Hepatocyte (in vitro differentiated cells): ENCODE measurements at regions not wholly inside any gene's neighbourhood (a gene's known extent, or its start where the extent isn't known, plus 50 kb on each side); places are given as distances from the start of the nearest gene placed in this dataset.
A peak's percentile ranks its signal among the peaks of the same experiment; 100 is the strongest.
"Not testable (repeated sequence)": the region's sequence is repeated elsewhere in the genome, so short reads cannot be mapped to it uniquely, and the experiment has no call there.

Source experiments
- DNase-seq: peaks from one replicate; pipeline ENCODE4 v3.0.0-alpha.2; 2016; ENCODE audit warnings: low spot score
- H2AFZ ChIP-seq: fragments of 200-600 bp; sonication (generic); 2 replicates; pipeline ENCODE4 v1.6.0; 2016; ENCODE audit warnings: antibody characterized with exemption, mild to moderate bottlenecking
- H3K27ac ChIP-seq: fragments of 200-600 bp; sonication (generic); 2 replicates; pipeline ENCODE4 v1.5.1; 2016; ENCODE audit warnings: mild to moderate bottlenecking
- H3K27me3 ChIP-seq: fragments of 200-600 bp; sonication (generic); 2 replicates; pipeline ENCODE4 v1.6.1; 2016
- H3K36me3 ChIP-seq: fragments of 200-600 bp; sonication (generic); replicated peaks from 2 replicates; pipeline ENCODE4 v1.5.1; 2016; ENCODE audit warnings: low read depth; ENCODE audit not compliant: insufficient read depth
- H3K4me1 ChIP-seq: fragments of 200-600 bp; sonication (generic); 2 replicates; pipeline ENCODE4 v1.5.1; 2016; ENCODE audit warnings: mild to moderate bottlenecking, moderate library complexity; ENCODE audit not compliant: insufficient read depth
- H3K4me2 ChIP-seq: fragments of 200-600 bp; sonication (generic); 2 replicates; pipeline ENCODE4 v1.6.0; 2016
- H3K4me3 ChIP-seq: fragments of 200-600 bp; sonication (generic); 2 replicates; pipeline ENCODE4 v1.5.1; 2016; ENCODE audit warnings: mild to moderate bottlenecking
- H3K79me2 ChIP-seq: fragments of 200-600 bp; sonication (generic); 2 replicates; pipeline ENCODE4 v1.6.0; 2017; ENCODE audit warnings: mild to moderate bottlenecking
- H3K9me2 ChIP-seq: fragments of 200-600 bp; sonication (generic); replicated peaks from 2 replicates; pipeline ENCODE4 v1.6.0; 2017; ENCODE audit warnings: mild to moderate bottlenecking; ENCODE audit not compliant: insufficient read depth
- H3K9me3 ChIP-seq: fragments of 200-600 bp; sonication (generic); 2 replicates; pipeline ENCODE4 v1.5.1; 2016; ENCODE audit warnings: low read depth, mild to moderate bottlenecking
- H4K20me1 ChIP-seq: fragments of 200-600 bp; sonication (generic); 2 replicates; pipeline ENCODE4 v1.6.0; 2016; ENCODE audit warnings: mild to moderate bottlenecking; ENCODE audit not compliant: insufficient read depth, poor library complexity, severe bottlenecking
- CTCF ChIP-seq: fragments of 200-600 bp; sonication (generic); IDR thresholded peaks from 2 replicates; pipeline ENCODE4 v1.5.1; 2016; ENCODE audit warnings: antibody characterized with exemption, mild to moderate bottlenecking; ENCODE audit not compliant: poor library complexity
- EZH2 ChIP-seq: fragments of 200-600 bp; sonication (generic); IDR thresholded peaks from 2 replicates; pipeline ENCODE4 v1.6.1; 2016; ENCODE audit warnings: antibody characterized with exemption, mild to moderate bottlenecking, borderline replicate concordance
- EZH2phosphoT487 ChIP-seq: fragments of 200-600 bp; sonication (generic); IDR thresholded peaks from one replicate; pipeline ENCODE4 v1.6.1; 2018; ENCODE audit warnings: antibody characterized with exemption, mild to moderate bottlenecking, low read depth, moderate library complexity; ENCODE audit not compliant: unreplicated experiment, severe bottlenecking
- WGBS: methylation state at CpG from one replicate; pipeline ENCODE4 v1.1.6; 2016; ENCODE audit warnings: low lambda C conversion rate; ENCODE audit errors: missing lambda C conversion rate; 5-methylcytosine and 5-hydroxymethylcytosine counted together

GRCh38 chr3:27046351-27046750, 322.8 kb downstream of the NEK10 start:
- Histone ChIP-seq H2AFZ (no peak overlapping the region), H3K4me1 (peaks cover 17% of the 10 kb centered on the region), H3K4me2 (peak overlapping the region; percentile 14), H3K79me2 (no peaks in the 10 kb centered on the region), H3K9me2 (no peaks in the 10 kb centered on the region), H3K9me3 (no peaks in the 10 kb centered on the region), H4K20me1 (no peaks in the 10 kb centered on the region), H3K27ac (no peak overlapping the region), H3K4me3 (no peak overlapping the region), H3K27me3 (no peaks in the 10 kb centered on the region), H3K36me3 (no peaks in the 10 kb centered on the region)
- TF ChIP-seq CTCF (no peak), EZH2 (no peak), EZH2phosphoT487 (no peak)
- peak; percentile 6 for DNase-seq

DNA sequence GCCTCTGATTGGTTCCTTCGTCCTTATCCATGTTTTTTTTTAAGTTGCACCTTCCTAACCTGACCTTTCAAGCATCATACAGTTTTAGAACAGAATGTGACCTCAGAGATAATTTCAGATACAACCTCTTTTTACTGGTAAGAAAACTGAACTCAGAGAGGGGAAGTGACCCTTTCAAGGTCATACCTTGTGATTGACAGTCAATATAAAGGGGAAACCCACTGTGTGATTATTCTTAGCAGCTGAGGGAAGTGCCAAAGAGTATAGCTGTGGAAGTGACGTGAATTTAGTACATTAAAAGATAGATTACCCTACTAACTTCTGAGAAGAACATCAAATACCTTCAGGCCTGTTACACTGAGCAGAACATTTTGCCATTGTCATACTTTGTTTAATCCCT, 319.4 kb downstream of the NEK10 start:
- Histone ChIP-seq H3K79me2 (no peaks in the 10 kb centered on the region), H3K36me3 (no peaks in the 10 kb centered on the region), H3K4me3 (no peak overlapping the region), H3K27me3 (no peaks in the 10 kb centered on the region), H4K20me1 (no peaks in the 10 kb centered on the region), H3K9me3 (no peaks in the 10 kb centered on the region), H3K4me1 (peaks cover 16% of the 10 kb centered on the region), H3K27ac (no peak overlapping the region), H2AFZ (no peak overlapping the region), H3K4me2 (no peak overlapping the region), H3K9me2 (no peaks in the 10 kb centered on the region)
- 65% methylated on average over 2 of the region's 2 CpGs for WGBS
- no peak for DNase-seq
- TF ChIP-seq EZH2 (no peak), EZH2phosphoT487 (no peak), CTCF (no peak)

DNA sequence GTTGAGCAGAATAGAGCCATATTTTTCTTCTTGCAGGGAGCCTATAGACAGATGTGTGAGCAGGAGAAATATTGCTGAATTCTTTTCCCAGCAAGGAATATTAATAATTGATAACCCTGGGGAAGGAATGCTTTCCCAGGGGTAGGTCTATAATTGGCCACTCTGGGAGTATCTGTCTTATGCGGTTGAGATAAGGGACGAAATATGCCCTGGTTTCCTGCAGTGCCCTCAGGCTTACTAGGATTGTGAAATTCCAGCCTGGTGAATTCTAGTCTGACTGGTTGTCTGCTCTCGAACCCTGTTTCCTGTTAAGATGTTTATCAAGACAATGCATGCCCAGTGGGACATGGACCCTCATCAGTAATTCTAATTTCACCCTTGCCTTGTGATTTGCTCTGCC, 317.7 kb downstream of the NEK10 start:
- H3K36me3 ChIP-seq, H3K4me3 ChIP-seq, H2AFZ ChIP-seq, H3K9me2 ChIP-seq, H3K4me1 ChIP-seq, H3K4me2 ChIP-seq, H3K79me2 ChIP-seq, DNase-seq, H3K27ac ChIP-seq, H3K9me3 ChIP-seq, H3K27me3 ChIP-seq, H4K20me1 ChIP-seq: not testable (repeated sequence)
- 88% methylated on average over 3 of the region's 3 CpGs for WGBS

- TF ChIP-seq CTCF (no peak), EZH2 (no peak), EZH2phosphoT487 (no peak)
- H3K4me1 ChIP-seq, result no peaks in the 10 kb centered on the region
- no peaks in the 10 kb centered on the region for H3K79me2 ChIP-seq
- H3K9me3 ChIP-seq, result peaks cover 5% of the 10 kb centered on the region
- H3K36me3 ChIP-seq, result no peaks in the 10 kb centered on the region
- H3K9me2 ChIP-seq, result no peaks in the 10 kb centered on the region
- H3K4me3 ChIP-seq, result no peak overlapping the region
- H2AFZ ChIP-seq, result no peak overlapping the region
- H3K27me3 ChIP-seq, result no peaks in the 10 kb centered on the region
- 93% methylated on average over 2 of the region's 2 CpGs for WGBS
- no peak overlapping the region for H3K27ac ChIP-seq
- DNase-seq, result no peak
- no peaks in the 10 kb centered on the region for H4K20me1 ChIP-seq
- H3K4me2 ChIP-seq, result no peak overlapping the region
These were observed 312.9 kb downstream of the NEK10 start for GRCh38 chr3:27056326-27056725.
